ENCODE measurements at regions not wholly inside any gene's neighbourhood (a gene's known extent, or its start where the extent isn't known, plus 50 kb on each side); places are given as distances from the start of the nearest gene placed in this dataset.

DNA sequence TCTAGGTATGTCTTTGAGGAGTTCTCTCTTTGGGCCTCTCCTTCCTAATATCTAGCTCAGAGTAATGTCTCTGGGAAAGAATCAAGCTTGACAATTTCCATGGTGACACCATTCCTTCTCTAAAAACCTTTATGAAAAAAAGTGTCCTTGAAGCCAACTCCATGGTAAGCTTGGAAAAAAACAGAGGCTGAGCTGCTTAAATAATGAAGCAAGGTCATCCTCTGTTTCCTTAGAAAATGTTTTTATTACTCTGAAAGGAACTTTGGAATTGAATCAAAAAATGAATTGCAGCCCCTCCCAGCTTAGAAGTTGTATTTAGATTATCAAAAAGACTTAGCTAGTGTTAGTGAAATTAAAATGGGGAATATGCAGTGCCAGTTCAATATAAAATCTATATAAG is 166.1 kb upstream of the KITLG start:
- no peak for ATAC-seq (ENCODE audit: insufficient read depth, low FRiP score)
- peak in 1 of 3 donors; percentile 5 for DNase-seq
- TF ChIP-seq, protein P1, sequence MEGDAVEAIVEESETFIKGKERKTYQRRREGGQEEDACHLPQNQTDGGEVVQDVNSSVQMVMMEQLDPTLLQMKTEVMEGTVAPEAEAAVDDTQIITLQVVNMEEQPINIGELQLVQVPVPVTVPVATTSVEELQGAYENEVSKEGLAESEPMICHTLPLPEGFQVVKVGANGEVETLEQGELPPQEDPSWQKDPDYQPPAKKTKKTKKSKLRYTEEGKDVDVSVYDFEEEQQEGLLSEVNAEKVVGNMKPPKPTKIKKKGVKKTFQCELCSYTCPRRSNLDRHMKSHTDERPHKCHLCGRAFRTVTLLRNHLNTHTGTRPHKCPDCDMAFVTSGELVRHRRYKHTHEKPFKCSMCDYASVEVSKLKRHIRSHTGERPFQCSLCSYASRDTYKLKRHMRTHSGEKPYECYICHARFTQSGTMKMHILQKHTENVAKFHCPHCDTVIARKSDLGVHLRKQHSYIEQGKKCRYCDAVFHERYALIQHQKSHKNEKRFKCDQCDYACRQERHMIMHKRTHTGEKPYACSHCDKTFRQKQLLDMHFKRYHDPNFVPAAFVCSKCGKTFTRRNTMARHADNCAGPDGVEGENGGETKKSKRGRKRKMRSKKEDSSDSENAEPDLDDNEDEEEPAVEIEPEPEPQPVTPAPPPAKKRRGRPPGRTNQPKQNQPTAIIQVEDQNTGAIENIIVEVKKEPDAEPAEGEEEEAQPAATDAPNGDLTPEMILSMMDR (IDR thresholded peaks at IDR 0.05; ENCODE audit: control extremely low read depth, extremely low read depth): no peak

DNA sequence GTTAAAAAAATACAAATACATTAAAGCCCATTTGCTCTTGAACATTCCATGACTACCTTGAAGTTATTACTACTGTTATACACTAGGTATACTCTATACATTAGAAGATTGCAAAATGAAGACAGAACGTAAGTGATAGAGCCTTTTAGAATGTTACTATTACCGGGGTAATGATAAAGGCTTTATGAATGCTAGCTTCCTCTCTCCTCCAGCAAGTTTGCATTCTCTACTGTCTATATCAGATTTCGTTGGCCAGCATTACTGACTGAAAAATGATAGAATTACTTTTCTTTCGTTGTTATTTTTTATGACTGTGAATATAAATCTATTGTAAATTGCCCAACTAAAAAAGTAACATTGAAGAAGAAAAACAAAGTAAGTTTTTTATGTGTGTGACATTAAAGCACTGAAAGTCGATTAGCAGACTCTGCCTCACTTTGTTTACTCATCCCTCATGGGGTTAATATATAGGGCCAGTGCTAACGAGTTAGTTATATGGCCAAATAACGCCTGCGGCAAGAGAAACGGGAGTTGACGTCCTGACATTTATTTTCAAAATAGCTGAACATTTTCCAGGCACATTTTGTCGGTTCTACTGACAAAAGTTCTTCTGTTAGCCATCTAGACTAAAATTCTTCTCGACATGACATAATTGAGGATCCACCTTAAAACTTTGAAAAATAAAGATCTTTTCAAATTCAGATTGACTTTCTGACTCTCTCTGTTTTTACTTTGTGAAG is 163.8 kb upstream of the KITLG start:
- Histone ChIP-seq H3K27ac (ENCODE audit: low read depth in 1 of 2, low read length in 1 of 2) (no peak overlapping the region), H3K36me3 (ENCODE audit: control insufficient read depth in 4 of 4, insufficient read depth in 4 of 4, low read length in 4 of 4) (no peaks in the 10 kb centered on the region), H3K4me3 (no peak overlapping the region), H3K9ac (ENCODE audit: insufficient read depth in 1 of 2, low read length in 2 of 2) (no peak overlapping the region), H3K9me3 (ENCODE audit: control insufficient read depth in 4 of 4, insufficient read depth in 3 of 4, low read length in 3 of 4) (no peaks in the 10 kb centered on the region), H3K4me1 (ENCODE audit: control insufficient read depth in 5 of 5, insufficient read depth in 5 of 5, low read length in 5 of 5) (no peaks in the 10 kb centered on the region), H3K27me3 (ENCODE audit: control insufficient read depth in 3 of 3, insufficient read depth in 3 of 3, low read length in 2 of 3) (no peaks in the 10 kb centered on the region)
- TF ChIP-seq, protein P1 (IDR thresholded peaks at IDR 0.05; ENCODE audit: control extremely low read depth, extremely low read depth): no peak
- no peak for ATAC-seq (ENCODE audit: insufficient read depth, low FRiP score)
- WGBS, 2 donors: 87 to 89% methylated on average over 12 of the region's 12 CpGs
- DNase-seq: no peak

More for the DNA sequence above, 166.1 kb upstream of the KITLG start:
- Histone ChIP-seq H3K4me1 (ENCODE audit: control insufficient read depth in 5 of 5, insufficient read depth in 5 of 5, low read length in 5 of 5) (no peaks in the 10 kb centered on the region), H3K27ac (ENCODE audit: low read depth in 1 of 2, low read length in 1 of 2) (no peak overlapping the region), H3K4me3 (no peak overlapping the region), H3K27me3 (ENCODE audit: control insufficient read depth in 3 of 3, insufficient read depth in 3 of 3, low read length in 2 of 3) (no peaks in the 10 kb centered on the region), H3K9me3 (ENCODE audit: control insufficient read depth in 4 of 4, insufficient read depth in 3 of 4, low read length in 3 of 4) (no peaks in the 10 kb centered on the region), H3K36me3 (ENCODE audit: control insufficient read depth in 4 of 4, insufficient read depth in 4 of 4, low read length in 4 of 4) (no peaks in the 10 kb centered on the region), H3K9ac (ENCODE audit: insufficient read depth in 1 of 2, low read length in 2 of 2) (no peak overlapping the region)

DNA sequence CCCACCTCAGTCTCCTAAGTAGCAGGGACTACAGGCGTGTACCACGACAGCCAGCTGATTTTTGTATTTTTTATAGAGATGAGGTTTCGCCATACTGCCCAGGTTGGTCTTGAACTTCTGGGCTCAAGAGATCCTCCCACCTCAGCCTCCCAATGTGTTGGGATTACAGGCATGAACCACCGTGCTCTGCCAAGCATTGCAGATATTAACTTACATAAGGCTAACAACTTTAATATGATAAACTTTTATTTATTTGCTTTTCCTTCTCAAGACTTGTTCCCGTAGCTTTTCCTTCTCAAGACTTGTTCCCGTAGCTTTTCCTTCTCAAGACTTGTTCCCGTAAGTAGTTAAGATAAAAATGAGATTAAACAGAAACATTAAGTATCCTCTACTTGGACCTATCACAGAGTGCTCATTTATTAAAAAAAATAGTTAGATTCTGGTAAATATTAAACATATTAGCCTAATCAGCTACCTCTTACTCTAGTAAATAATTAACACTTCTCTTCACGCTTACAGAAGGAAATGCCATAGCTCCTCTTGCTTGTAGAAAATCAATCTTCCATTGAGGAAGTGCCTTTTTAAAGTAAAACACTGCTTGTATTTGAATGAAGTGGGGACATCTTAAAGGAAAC is 157.7 kb upstream of the KITLG start:
- no peaks in the 10 kb centered on the region for H3K36me3 ChIP-seq (ENCODE audit: control insufficient read depth in 4 of 4, insufficient read depth in 4 of 4, low read length in 4 of 4)
- no peaks in the 10 kb centered on the region for H3K9me3 ChIP-seq (ENCODE audit: control insufficient read depth in 4 of 4, insufficient read depth in 3 of 4, low read length in 3 of 4)
- TF ChIP-seq, protein P1 (IDR thresholded peaks at IDR 0.05; ENCODE audit: control extremely low read depth, extremely low read depth): no peak
- DNase-seq (peak in 2 of 3 donors; percentile 4 to 25), ATAC-seq (ENCODE audit: insufficient read depth, low FRiP score) (peak; percentile 78)
- H3K4me3 ChIP-seq: no peak overlapping the region
- WGBS, 2 donors: 67 to 84% methylated on average over 8 of the region's 8 CpGs
- no peak overlapping the region for H3K9ac ChIP-seq (ENCODE audit: insufficient read depth in 1 of 2, low read length in 2 of 2)
- no peaks in the 10 kb centered on the region for H3K27me3 ChIP-seq (ENCODE audit: control insufficient read depth in 3 of 3, insufficient read depth in 3 of 3, low read length in 2 of 3)
- H3K4me1 ChIP-seq (ENCODE audit: control insufficient read depth in 5 of 5, insufficient read depth in 5 of 5, low read length in 5 of 5): no peaks in the 10 kb centered on the region
- H3K27ac ChIP-seq (ENCODE audit: low read depth in 1 of 2, low read length in 1 of 2): no peak overlapping the region

All from lung (tissue), 11 donors.